ENCODE measurements at regions not wholly inside any gene's neighbourhood (a gene's known extent, or its start where the extent isn't known, plus 50 kb on each side); places are given as distances from the start of the nearest gene placed in this dataset.
A peak's percentile ranks its signal among the peaks of the same experiment; 100 is the strongest.

- no peak for DNase-seq
These were observed 224.2 kb downstream of the CLIC5 start for GRCh38 chr6:45791211-45792168.

- DNase-seq = no peak
These were observed 226.4 kb downstream of the CLIC5 start for GRCh38 chr6:45789238-45789637.

GRCh38 chr6:45787384-45787783 lies 228.3 kb downstream of the CLIC5 start:
- no peak for DNase-seq

GRCh38 chr6:45786355-45786781 lies 229.3 kb downstream of the CLIC5 start:
- DNase-seq = peak in 16 of 58 donors; percentile 1 to 58 (median 8)

GRCh38 chr6:45784250-45784649 lies 231.4 kb downstream of the CLIC5 start:
- DNase-seq = no peak

GRCh38 chr6:45783716-45784115 lies 231.9 kb downstream of the CLIC5 start:
- no peak for DNase-seq

- DNase-seq = no peak
These were observed 233.8 kb downstream of the CLIC5 start for GRCh38 chr6:45781890-45782289.

GRCh38 chr6:45780523-45780922 lies 235.1 kb downstream of the CLIC5 start:
- DNase-seq = no peak

GRCh38 chr6:45775026-45775697 lies 240.5 kb downstream of the CLIC5 start:
- no peak for DNase-seq

- no peak for DNase-seq
These were observed 241.8 kb downstream of the CLIC5 start for GRCh38 chr6:45773906-45774305.

- DNase-seq = no peak
These were observed 242.7 kb downstream of the CLIC5 start for GRCh38 chr6:45772886-45773495.

GRCh38 chr6:45772051-45772450 lies 243.6 kb downstream of the CLIC5 start:
- no peak for DNase-seq

GRCh38 chr6:45763281-45763680 lies 252.4 kb downstream of the CLIC5 start:
- DNase-seq = no peak

GRCh38 chr6:45759472-45759810 lies 256.2 kb downstream of the CLIC5 start:
- no peak for DNase-seq

- DNase-seq = no peak
These were observed 256.7 kb downstream of the CLIC5 start for GRCh38 chr6:45758787-45759471.

- DNase-seq = no peak
These were observed 258.1 kb downstream of the CLIC5 start for GRCh38 chr6:45757443-45758130.

GRCh38 chr6:45756606-45757005 lies 259.1 kb downstream of the CLIC5 start:
- DNase-seq = no peak

GRCh38 chr6:45754432-45754831 lies 261.2 kb downstream of the CLIC5 start:
- no peak for DNase-seq

GRCh38 chr6:45746046-45746445 lies 269.6 kb downstream of the CLIC5 start:
- DNase-seq = no peak

- DNase-seq = peak in 1 of 58 donors; percentile 9
These were observed 272.5 kb downstream of the CLIC5 start for GRCh38 chr6:45743028-45743615.

GRCh38 chr6:45742591-45742990 lies 273.1 kb downstream of the CLIC5 start:
- DNase-seq = no peak
